Amniotic epithelial cell (primary cell): ENCODE measurements at regions not wholly inside any gene's neighbourhood (a gene's known extent, or its start where the extent isn't known, plus 50 kb on each side); places are given as distances from the start of the nearest gene placed in this dataset.

ENCODE experiments used
- DNase-seq: peaks from one replicate; pipeline ENCODE4 v3.0.0-alpha.2; 2010; ENCODE audit warnings: low read depth

GRCh38 chr9:7238247-7238637 lies 480.5 kb downstream of the KDM4C start:
- no peak for DNase-seq

- DNase-seq = peak; percentile 92
Observed at GRCh38 chr9:7237473-7238246, 479.9 kb downstream of the KDM4C start.

DNA sequence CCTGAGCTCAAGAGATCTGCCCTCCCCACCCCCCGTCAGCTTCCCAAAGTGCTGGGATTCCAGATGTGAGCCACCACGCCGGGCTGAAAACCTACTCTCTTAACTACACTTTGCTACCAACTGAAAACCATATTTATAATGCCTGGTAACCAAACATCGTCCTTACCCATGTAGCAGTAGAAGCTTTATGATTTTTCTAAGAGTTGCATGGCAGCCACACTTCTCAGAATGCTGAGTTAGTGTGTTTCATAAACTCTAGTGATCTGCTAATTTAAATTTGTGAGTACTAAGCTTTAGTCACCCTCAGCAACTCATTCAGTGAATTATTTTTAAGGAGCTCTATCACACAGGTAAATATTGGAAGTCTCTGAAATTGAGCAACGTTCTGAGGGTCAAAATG lies 478.4 kb downstream of the KDM4C start:
- DNase-seq = no peak

DNA sequence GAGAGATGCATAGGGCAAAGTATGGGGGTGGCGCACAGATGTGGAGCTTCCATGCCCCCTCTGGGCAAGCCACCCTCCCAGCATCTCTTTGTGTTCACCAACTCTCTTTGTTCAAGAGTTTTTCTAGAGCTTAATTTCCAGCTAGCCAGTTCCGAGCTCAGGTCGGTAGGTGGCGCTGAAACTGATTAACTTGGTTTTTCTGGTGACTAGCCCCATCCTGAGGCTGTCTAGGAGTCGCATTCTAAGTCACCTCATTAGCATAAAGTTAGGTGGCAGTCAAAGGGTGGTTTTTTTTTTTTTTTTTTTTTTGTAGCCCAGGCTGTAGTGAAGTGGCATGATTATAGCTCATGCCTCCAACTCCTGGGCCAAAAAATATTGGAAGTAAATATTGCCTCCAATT lies 476.4 kb downstream of the KDM4C start:
- peak; percentile 55 for DNase-seq

- no peak for DNase-seq
Observed at GRCh38 chr9:7229571-7229970, 471.8 kb downstream of the KDM4C start.

DNA sequence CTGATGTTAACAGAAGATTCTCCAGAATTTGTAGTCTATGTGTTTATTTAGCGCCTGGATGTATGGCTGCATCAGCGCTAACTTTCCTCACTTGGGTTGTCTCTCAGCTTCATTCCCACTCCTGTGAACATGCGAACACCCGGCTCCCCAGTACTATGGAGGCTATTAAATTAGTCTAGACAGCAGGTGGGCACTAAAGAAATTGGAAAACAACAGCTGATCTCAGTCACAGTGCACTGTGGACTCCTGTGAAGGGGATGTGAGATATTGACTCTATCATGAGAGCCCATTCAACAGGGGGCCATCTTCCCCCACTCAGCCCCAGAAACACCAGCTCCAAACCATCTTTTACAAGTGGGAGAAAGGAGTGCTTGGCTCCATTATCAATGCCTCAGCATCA lies 471.0 kb downstream of the KDM4C start:
- no peak for DNase-seq

DNA sequence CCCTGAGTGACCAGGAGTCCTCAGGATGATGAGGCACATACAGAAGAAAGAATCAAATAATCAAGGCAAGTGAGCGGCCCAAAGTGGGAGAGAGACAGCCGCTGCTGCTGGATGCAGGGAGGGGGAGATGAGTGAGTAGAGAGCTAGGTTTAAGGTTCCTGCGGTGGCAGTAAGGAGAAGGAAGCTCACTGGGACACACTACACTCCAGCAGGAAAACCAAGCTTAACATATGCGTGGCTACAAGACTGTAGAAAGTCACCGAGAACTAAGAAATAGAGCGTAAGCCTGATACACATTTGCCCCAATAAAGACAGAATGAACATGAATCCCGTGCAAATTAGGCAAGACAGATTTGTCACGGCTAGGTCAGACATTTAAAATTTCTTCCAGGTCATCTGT lies 470.2 kb downstream of the KDM4C start:
- DNase-seq = no peak

GRCh38 chr9:7226007-7226640 lies 468.4 kb downstream of the KDM4C start:
- DNase-seq = no peak
